HuH-7 (cell line): ENCODE measurements at regions not wholly inside any gene's neighbourhood (a gene's known extent, or its start where the extent isn't known, plus 50 kb on each side); places are given as distances from the start of the nearest gene placed in this dataset.

Experiments
- DNase-seq: peaks from one replicate; pipeline ENCODE4 v3.0.0; 2011; ENCODE audit warnings: low spot score

- DNase-seq: no peak
Measured at GRCh38 chr6:164917211-164917610, 392.2 kb downstream of the C6orf118 start.

- DNase-seq: no peak
Measured at GRCh38 chr6:164916087-164916486, 393.3 kb downstream of the C6orf118 start.

GRCh38 chr6:164911873-164912580, 397.4 kb downstream of the C6orf118 start:
- no peak for DNase-seq

- no peak for DNase-seq
Measured at GRCh38 chr6:164911151-164911550, 398.3 kb downstream of the C6orf118 start.

GRCh38 chr6:164906766-164907165, 402.6 kb downstream of the C6orf118 start:
- no peak for DNase-seq

GRCh38 chr6:164905311-164905710, 404.1 kb downstream of the C6orf118 start:
- no peak for DNase-seq

GRCh38 chr6:164898412-164898811, 411.0 kb downstream of the C6orf118 start:
- no peak for DNase-seq

GRCh38 chr6:164897523-164898235, 411.7 kb downstream of the C6orf118 start:
- no peak for DNase-seq

GRCh38 chr6:164889980-164890379, 419.4 kb downstream of the C6orf118 start:
- DNase-seq: no peak

- no peak for DNase-seq
Measured at GRCh38 chr6:164887660-164888059, 421.7 kb downstream of the C6orf118 start.

GRCh38 chr6:164882236-164882635, 427.2 kb downstream of the C6orf118 start:
- DNase-seq: no peak

- no peak for DNase-seq
Measured at GRCh38 chr6:164871783-164872182, 437.6 kb downstream of the C6orf118 start.

GRCh38 chr6:164870164-164870563, 439.2 kb downstream of the C6orf118 start:
- no peak for DNase-seq

- DNase-seq: no peak
Measured at GRCh38 chr6:164861967-164862366, 447.4 kb downstream of the C6orf118 start.

- no peak for DNase-seq
Measured at GRCh38 chr6:164859816-164860215, 449.6 kb downstream of the C6orf118 start.

GRCh38 chr6:164856138-164856537, 453.3 kb downstream of the C6orf118 start:
- DNase-seq: no peak

GRCh38 chr6:164855281-164855680, 454.1 kb downstream of the C6orf118 start:
- no peak for DNase-seq

GRCh38 chr6:164854526-164854925, 454.9 kb downstream of the C6orf118 start:
- no peak for DNase-seq

GRCh38 chr6:164845773-164846172, 463.6 kb downstream of the C6orf118 start:
- no peak for DNase-seq

- DNase-seq: no peak
Measured at GRCh38 chr6:164842085-164842484, 467.3 kb downstream of the C6orf118 start.

GRCh38 chr6:164838068-164838615, 471.3 kb downstream of the C6orf118 start:
- no peak for DNase-seq

- no peak for DNase-seq
Measured at GRCh38 chr6:164836486-164836885, 472.9 kb downstream of the C6orf118 start.

GRCh38 chr6:164832410-164832809, 477.0 kb downstream of the C6orf118 start:
- DNase-seq: no peak
